IMR-90 (cell line): ENCODE measurements at regions not wholly inside any gene's neighbourhood (a gene's known extent, or its start where the extent isn't known, plus 50 kb on each side); places are given as distances from the start of the nearest gene placed in this dataset.

ENCODE experiments used
- ATAC-seq: fragments of 200-7000 bp; cut with Tn5 transposase; 2 replicates; pipeline ENCODE4 v1.9.1; 2020; ENCODE audit warnings: low read depth, mild to moderate bottlenecking, moderate library complexity
- BruUV-seq: library from RNA; stranded (reverse); fragments of 400-500 nt; replicated peaks from 2 replicates; lab custom pipeline; 2021; lab: Mats Ljungman, UMichigan
- CTCF ChIA-PET: fragments of 300-600 bp; formaldehyde crosslinking; extraction: SDS; loops from one replicate; lab custom pipeline; 2021; ENCODE audit warnings: antibody characterized with exemption; lab: Yijun Ruan, JAX
- POLR2A ChIA-PET: fragments of 300-600 bp; sonication (Branson Sonifier 250); formaldehyde crosslinking; loops from one replicate; lab custom pipeline; 2022; ENCODE audit warnings: antibody characterized with exemption; ENCODE audit not compliant: unreplicated experiment; lab: Charles Lee
- DNase-seq: peaks from one replicate; pipeline ENCODE4 v3.0.0; 2013
- H2AFZ ChIP-seq: replicated peaks from 2 replicates; pipeline ENCODE3; 2013; ENCODE audit warnings: low read length, mild to moderate bottlenecking; ENCODE audit not compliant: poor library complexity
- H2AK5ac ChIP-seq: 2 replicates; pipeline ENCODE4 v1.6.1; 2013; ENCODE audit warnings: low read depth, low read length, inconsistent platforms
- H2AK9ac ChIP-seq: replicated peaks from 2 replicates; pipeline ENCODE3; 2013; ENCODE audit warnings: mild to moderate bottlenecking, low read depth, low read length, moderate library complexity; ENCODE audit not compliant: poor library complexity
- H2BK120ac ChIP-seq: 2 replicates; pipeline ENCODE4 v1.6.1; 2013; ENCODE audit warnings: low read depth, low read length, inconsistent platforms
- H2BK15ac ChIP-seq: 3 replicates; pipeline ENCODE4 v1.6.1; 2013; ENCODE audit warnings: low read depth, low read length, inconsistent platforms
- H2BK20ac ChIP-seq: 2 replicates; pipeline ENCODE4 v1.6.1; 2013; ENCODE audit warnings: low read depth, mild to moderate bottlenecking, inconsistent platforms, low read length, moderate library complexity
- H2BK5ac ChIP-seq: 2 replicates; pipeline ENCODE4 v1.6.1; 2013; ENCODE audit warnings: mild to moderate bottlenecking, low read depth, low read length, inconsistent platforms; ENCODE audit not compliant: poor library complexity, severe bottlenecking
- H3K14ac ChIP-seq: replicated peaks from 2 replicates; pipeline ENCODE4 v1.6.1; 2013; ENCODE audit warnings: low read depth, low read length, inconsistent platforms
- H3K18ac ChIP-seq: 2 replicates; pipeline ENCODE4 v1.6.1; 2013; ENCODE audit warnings: low read depth, low read length, control low read depth
- H3K23ac ChIP-seq: 2 replicates; pipeline ENCODE4 v1.6.1; 2013; ENCODE audit warnings: low read depth, low read length, inconsistent platforms
- H3K27ac ChIP-seq: 2 replicates; pipeline ENCODE4 v1.5.1; 2013; ENCODE audit warnings: mild to moderate bottlenecking, control low read depth, low read length; ENCODE audit not compliant: insufficient read depth
- H3K27me3 ChIP-seq: 2 replicates; pipeline ENCODE4 v1.6.1; 2013; ENCODE audit warnings: low read length; ENCODE audit not compliant: control insufficient read depth, insufficient read depth
- H3K36me3 ChIP-seq: 2 replicates; pipeline ENCODE4 v1.6.1; 2013; ENCODE audit warnings: low read length, mixed read lengths; ENCODE audit not compliant: control insufficient read depth, insufficient read depth
- H3K4ac ChIP-seq: 2 replicates; pipeline ENCODE4 v1.6.1; 2013; ENCODE audit warnings: low read depth, low read length, inconsistent platforms
- H3K4me1 ChIP-seq: 2 replicates; pipeline ENCODE4 v1.6.1; 2013; ENCODE audit warnings: low read length, mixed read lengths; ENCODE audit not compliant: control insufficient read depth, insufficient read depth
- H3K4me2 ChIP-seq: 2 replicates; pipeline ENCODE4 v1.6.1; 2013; ENCODE audit warnings: low read depth, mild to moderate bottlenecking, control low read depth, low read length, moderate library complexity
- H3K4me3 ChIP-seq: 2 replicates; pipeline ENCODE4 v1.5.1; 2013; ENCODE audit warnings: low read depth, mild to moderate bottlenecking, control low read depth, low read length, moderate library complexity; ENCODE audit not compliant: insufficient read depth
- H3K56ac ChIP-seq: 2 replicates; pipeline ENCODE4 v1.6.1; 2013; ENCODE audit warnings: low read length, inconsistent platforms; ENCODE audit not compliant: insufficient read depth; ENCODE audit errors: extremely low read depth
- H3K79me1 ChIP-seq, 2 experiments: 2 replicates each; pipeline ENCODE4 v1.6.1; 2013; ENCODE audit warnings: low read length in 2 of 2, inconsistent platforms in 1 of 2, low read depth in 1 of 2
- H3K9ac ChIP-seq: 2 replicates; pipeline ENCODE4 v1.6.1; 2013; ENCODE audit warnings: low read depth, low read length, control low read depth
- H3K9me1 ChIP-seq: 2 replicates; pipeline ENCODE4 v1.6.1; 2013; ENCODE audit warnings: low read length, inconsistent platforms; ENCODE audit not compliant: insufficient read depth
- H3K9me3 ChIP-seq: 2 replicates; pipeline ENCODE4 v1.6.1; 2013; ENCODE audit warnings: low read length; ENCODE audit not compliant: control insufficient read depth, insufficient read depth
- H4K20me1 ChIP-seq: 2 replicates; pipeline ENCODE4 v1.6.1; 2013; ENCODE audit warnings: low read length, inconsistent platforms; ENCODE audit not compliant: insufficient read depth
- H4K5ac ChIP-seq: 2 replicates; pipeline ENCODE4 v1.6.1; 2013; ENCODE audit warnings: mild to moderate bottlenecking, low read depth, low read length, control low read depth
- H4K8ac ChIP-seq, 2 experiments: 2 replicates each; pipeline ENCODE4 v1.6.1; 2013; ENCODE audit warnings: low read depth in 2 of 2, low read length in 2 of 2, control low read depth in 1 of 2, inconsistent platforms in 1 of 2
- H4K91ac ChIP-seq: 2 replicates; pipeline ENCODE4 v1.6.1; 2013; ENCODE audit warnings: low read depth, low read length, inconsistent platforms; ENCODE audit not compliant: insufficient read depth
- MAZ ChIP-seq: IDR thresholded peaks from 2 replicates; pipeline ENCODE4 v1.6.1; 2012; ENCODE audit warnings: low read depth, mild to moderate bottlenecking, low read length, improper control_type of control experiment, moderate library complexity, borderline replicate concordance
- RFX5 ChIP-seq: IDR thresholded peaks from 2 replicates; pipeline ENCODE4 v1.8.0; 2012; ENCODE audit warnings: low read depth, mild to moderate bottlenecking, low read length, moderate library complexity
- SMC3 ChIP-seq: fragments of 150-350 bp; IDR thresholded peaks from 2 replicates; pipeline ENCODE4 v1.6.1; 2016; ENCODE audit warnings: low read depth, mild to moderate bottlenecking, antibody characterized with exemption, low read length, moderate library complexity
- USF2 ChIP-seq: fragments of 150-350 bp; IDR thresholded peaks from 2 replicates; pipeline ENCODE4 v1.6.1; 2017; ENCODE audit warnings: mild to moderate bottlenecking, antibody characterized with exemption, low read length, low read depth
- WGBS, 2 experiments: methylation state at CpG; one replicate each; pipeline versions ENCODE4 v1.1.5 to v1.1.7; 2013; ENCODE audit warnings: missing lambda C conversion rate in 2 of 2; ENCODE audit not compliant: insufficient read length in 1 of 2; ENCODE audit errors: extremely low coverage in 2 of 2; 5-methylcytosine and 5-hydroxymethylcytosine counted together
- dilution Hi-C: fragments of 300-500 bp; cut with HindIII; formaldehyde crosslinking; loops from one replicate; pipeline ENCODE4 v1.14.3; 2018; ENCODE audit warnings: low sequenced_read_pairs; ENCODE audit not compliant: unreplicated experiment
- in situ Hi-C: fragments of 300-500 bp; cut with MboI; formaldehyde crosslinking; loops from 3 replicates; pipeline ENCODE4 v1.14.3; 2019; ENCODE audit warnings: low sequenced_read_pairs, inconsistent platforms, mixed read lengths
- intact Hi-C: fragments of 100-400 bp; cut with micrococcal nuclease; formaldehyde crosslinking; loops from 2 replicates; pipeline ENCODE4 v1.10.0; 2022

GRCh38 chr4:17426222-17426621, 85.7 kb downstream of the QDPR start:
- in situ Hi-C loops = no loop called here
- ATAC-seq = no peak

More at GRCh38 chr4:17426222-17426621, 85.7 kb downstream of the QDPR start:
- Histone ChIP-seq H4K8ac (no peak overlapping the region), H2AFZ (no peak overlapping the region), H2AK9ac (no peak overlapping the region), H3K79me1 (no peaks in the 10 kb centered on the region), H2BK120ac (no peak overlapping the region), H3K27ac (no peak overlapping the region), H4K5ac (no peak overlapping the region), H3K4ac (no peak overlapping the region), H3K9me1 (no peaks in the 10 kb centered on the region), H3K14ac (no peak overlapping the region), H2BK5ac (no peak overlapping the region), H2AK5ac (no peak overlapping the region), H3K18ac (no peak overlapping the region), H3K4me1 (no peaks in the 10 kb centered on the region), H3K36me3 (no peaks in the 10 kb centered on the region), H3K56ac (no peak overlapping the region), H3K27me3 (peaks cover 19% of the 10 kb centered on the region), H3K4me2 (no peak overlapping the region), H3K4me3 (no peak overlapping the region), H2BK15ac (no peak overlapping the region), H3K9me3 (no peaks in the 10 kb centered on the region), H4K20me1 (no peaks in the 10 kb centered on the region), H3K9ac (no peak overlapping the region), H3K23ac (no peak overlapping the region), H4K91ac (no peak overlapping the region), H2BK20ac (no peak overlapping the region)
- BruUV-seq = no TSS peak
- DNase-seq = no peak
- WGBS, 2 experiments = 10% methylated on average over 4 of the region's 5 CpGs; no CpG with 5 or more reads in 1 of the 2 experiments
- CTCF ChIA-PET = no interaction called here
- dilution Hi-C loops = no loop called here
- TF ChIP-seq USF2 (no peak), RFX5 (no peak), MAZ (no peak), SMC3 (no peak)
- intact Hi-C loops = no loop called here
- POLR2A ChIA-PET = no interaction called here
